Neutrophil (primary cell): ENCODE measurements at regions not wholly inside any gene's neighbourhood (a gene's known extent, or its start where the extent isn't known, plus 50 kb on each side); places are given as distances from the start of the nearest gene placed in this dataset.

ENCODE experiments used
- H3K27ac ChIP-seq: fragments of 200-600 bp; sonication (generic); 2 replicates; pipeline ENCODE4 v1.5.1; 2016; ENCODE audit warnings: mild to moderate bottlenecking, moderate library complexity
- H3K27me3 ChIP-seq: fragments of 200-600 bp; sonication (generic); 2 replicates; pipeline ENCODE4 v1.6.0; 2016; ENCODE audit warnings: mild to moderate bottlenecking
- H3K36me3 ChIP-seq: fragments of 200-600 bp; sonication (generic); 2 replicates; pipeline ENCODE4 v1.5.1; 2017
- H3K4me1 ChIP-seq, 2 experiments: fragments of 200-600 bp in 1 of 2; sonication (generic) in 1 of 2; 1 replicate in 1 of 2; 2 replicates in 1 of 2; pipeline versions ENCODE4 v1.5.1 to v1.6.1; 2013 to 2016; ENCODE audit warnings: low read depth in 1 of 2, low read length in 1 of 2, mild to moderate bottlenecking in 1 of 2, moderate library complexity in 1 of 2; ENCODE audit not compliant: control insufficient read depth in 1 of 2, insufficient read depth in 1 of 2
- H3K4me3 ChIP-seq, 2 experiments: fragments of 200-600 bp in 1 of 2; sonication (generic) in 1 of 2; 1 replicate in 1 of 2; 2 replicates in 1 of 2; pipeline ENCODE4 v1.5.1; 2013 to 2016; ENCODE audit warnings: low read depth in 1 of 2, low read length in 1 of 2, mild to moderate bottlenecking in 1 of 2, moderate library complexity in 1 of 2
- H3K9me3 ChIP-seq: fragments of 200-600 bp; sonication (generic); 2 replicates; pipeline ENCODE4 v1.5.1; 2016
- CTCF ChIP-seq: fragments of 200-600 bp; sonication (generic); IDR thresholded peaks from 2 replicates; pipeline ENCODE4 v1.5.1; 2016; ENCODE audit warnings: antibody characterized with exemption

- no peak for TF ChIP-seq CTCF
- no peak overlapping the region for H3K27ac ChIP-seq
- H3K4me1 ChIP-seq = no peaks in the 10 kb centered on the region
- H3K4me3 ChIP-seq = no peak overlapping the region
- H3K9me3 ChIP-seq = no peaks in the 10 kb centered on the region
- H3K27me3 ChIP-seq = no peaks in the 10 kb centered on the region
- H3K36me3 ChIP-seq = no peaks in the 10 kb centered on the region
Observed at GRCh38 chr6:145034664-145035063, 700.7 kb downstream of the EPM2A start.

GRCh38 chr6:145036236-145036635, 699.1 kb downstream of the EPM2A start:
- H3K27ac ChIP-seq = no peak overlapping the region

GRCh38 chr6:145036848-145037567, 698.3 kb downstream of the EPM2A start:
- Histone ChIP-seq H3K27ac (no peak overlapping the region), H3K36me3 (no peaks in the 10 kb centered on the region), H3K27me3 (no peaks in the 10 kb centered on the region), H3K4me3 (no peak overlapping the region), H3K4me1 (no peaks in the 10 kb centered on the region), H3K9me3 (no peaks in the 10 kb centered on the region)
- TF ChIP-seq CTCF = no peak

More at GRCh38 chr6:145036236-145036635, 699.1 kb downstream of the EPM2A start:
- Histone ChIP-seq H3K9me3 (no peaks in the 10 kb centered on the region), H3K4me1 (no peaks in the 10 kb centered on the region), H3K4me3 (no peak overlapping the region), H3K36me3 (no peaks in the 10 kb centered on the region), H3K27me3 (no peaks in the 10 kb centered on the region)
- TF ChIP-seq CTCF = no peak

DNA sequence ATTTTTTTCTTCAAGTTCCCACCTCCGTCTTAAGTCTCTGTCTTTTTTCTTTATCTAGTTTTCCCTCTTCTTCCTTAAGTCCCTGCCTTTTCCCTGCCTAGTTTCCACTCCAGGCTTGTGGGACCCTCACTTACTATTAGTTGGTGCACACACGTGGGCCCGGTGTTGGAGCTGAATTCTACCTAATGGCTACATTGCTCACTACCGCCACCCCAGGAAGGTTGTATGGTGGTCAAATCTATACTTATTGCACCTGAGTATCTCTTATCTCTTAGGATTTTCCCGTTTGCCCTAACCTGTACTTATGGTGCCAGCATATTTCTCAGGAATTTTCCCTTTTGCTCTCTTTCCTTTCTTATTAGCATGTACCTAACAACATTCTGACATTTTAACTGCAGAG, 692.8 kb downstream of the EPM2A start:
- no peaks in the 10 kb centered on the region for H3K27me3 ChIP-seq
- H3K9me3 ChIP-seq = no peaks in the 10 kb centered on the region
- H3K27ac ChIP-seq = no peak overlapping the region
- no peak overlapping the region for H3K4me3 ChIP-seq
- no peaks in the 10 kb centered on the region for H3K36me3 ChIP-seq
- no peak for TF ChIP-seq CTCF
- no peaks in the 10 kb centered on the region for H3K4me1 ChIP-seq

DNA sequence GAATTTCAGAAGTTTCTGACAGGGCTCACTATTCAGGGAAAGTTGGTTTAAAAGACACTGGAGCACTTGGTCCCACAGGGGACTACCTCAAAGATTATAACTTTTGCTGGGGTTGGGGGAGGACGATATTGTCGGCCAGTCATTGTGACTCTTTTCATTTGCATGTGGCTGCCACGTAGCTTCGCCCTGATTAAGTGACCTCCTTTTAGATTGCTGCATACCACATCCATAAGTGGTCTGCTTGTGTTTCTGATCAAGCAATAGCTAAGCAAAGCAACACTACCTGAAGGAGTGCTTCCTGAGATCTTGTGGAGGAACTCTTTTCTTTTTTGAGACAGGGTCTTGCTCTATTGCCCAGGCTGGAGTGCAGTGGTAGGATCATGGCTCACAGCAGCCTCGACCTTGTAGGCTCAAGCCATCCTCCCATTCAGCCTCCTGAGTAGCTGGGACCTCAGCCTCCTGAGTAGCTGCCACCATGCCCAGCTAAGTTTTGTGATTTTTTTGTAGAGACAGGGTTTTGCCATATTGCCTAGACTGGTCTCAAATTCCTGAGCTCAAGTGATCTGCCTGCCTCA, 691.3 kb downstream of the EPM2A start:
- Histone ChIP-seq H3K9me3 (no peaks in the 10 kb centered on the region), H3K4me1 (no peaks in the 10 kb centered on the region), H3K27me3 (no peaks in the 10 kb centered on the region), H3K27ac (no peak overlapping the region), H3K4me3 (no peak overlapping the region), H3K36me3 (no peaks in the 10 kb centered on the region)
- TF ChIP-seq CTCF = no peak
